HEK293 (cell line): ENCODE measurements at regions not wholly inside any gene's neighbourhood (a gene's known extent, or its start where the extent isn't known, plus 50 kb on each side); places are given as distances from the start of the nearest gene placed in this dataset.

Experiments
- CTCF ChIP-seq: fragments of 450-650 bp; formaldehyde crosslinking; IDR thresholded peaks from 2 replicates; pipeline ENCODE4 v1.5.1; 2016; ENCODE audit warnings: missing biosample characterization, missing genetic modification characterization
- KLF1 ChIP-seq: fragments of 450-650 bp; formaldehyde crosslinking; IDR thresholded peaks from 2 replicates; pipeline ENCODE4 v1.5.1; 2016; ENCODE audit warnings: missing biosample characterization, missing genetic modification characterization
- KLF16 ChIP-seq: fragments of 450-650 bp; formaldehyde crosslinking; IDR thresholded peaks from 2 replicates; pipeline ENCODE4 v1.5.1; 2017; ENCODE audit warnings: missing biosample characterization, missing genetic modification characterization
- MYNN ChIP-seq: fragments of 450-650 bp; formaldehyde crosslinking; IDR thresholded peaks from 2 replicates; pipeline ENCODE4 v1.5.1; 2016; ENCODE audit warnings: missing biosample characterization, missing genetic modification characterization, borderline replicate concordance
- PATZ1 ChIP-seq: fragments of 450-650 bp; formaldehyde crosslinking; IDR thresholded peaks from 2 replicates; pipeline ENCODE4 v1.5.1; 2016; ENCODE audit warnings: missing biosample characterization, missing genetic modification characterization
- ZBTB21 ChIP-seq: fragments of 450-650 bp; formaldehyde crosslinking; IDR thresholded peaks from 2 replicates; pipeline ENCODE4 v1.5.1; 2017; ENCODE audit warnings: missing biosample characterization, missing genetic modification characterization
- ZNF274 ChIP-seq, 2 experiments: fragments of 200-500 bp in 1 of 2; fragments of 450-650 bp in 1 of 2; sonication (Bioruptor generic) in 1 of 2; formaldehyde crosslinking in 1 of 2; IDR thresholded peaks; 2 replicates each; pipeline versions ENCODE4 v1.5.1 to v1.6.1; 2014 to 2016; ENCODE audit warnings: borderline replicate concordance in 1 of 2, inconsistent platforms in 1 of 2, low read length in 1 of 2, missing biosample characterization in 1 of 2, missing genetic modification characterization in 1 of 2
- ZNF549 ChIP-seq: fragments of 450-650 bp; IDR thresholded peaks from 2 replicates; pipeline ENCODE4 v1.5.1; 2018; ENCODE audit warnings: missing biosample characterization, missing genetic modification characterization, mild to moderate bottlenecking, inconsistent platforms, moderate library complexity

- TF ChIP-seq PATZ1 (tag by site-specific recombination) (no peak), MYNN (tag by site-specific recombination) (no peak), ZNF274 (IDR thresholded peaks at IDR 0.05; ENCODE audit: low read length) (no peak), ZNF274 (tag by site-specific recombination; IDR thresholded peaks at IDR 0.05; ENCODE audit: borderline replicate concordance) (no peak), CTCF (no peak), KLF1 (no peak), ZBTB21 (no peak), KLF16 (tag by site-specific recombination) (no peak), ZNF549 (tag by site-specific recombination) (no peak)
These were observed 144.2 kb downstream of the HLX start for GRCh38 chr1:221023482-221023881.
